NT2/D1 (cell line): ENCODE measurements at regions not wholly inside any gene's neighbourhood (a gene's known extent, or its start where the extent isn't known, plus 50 kb on each side); places are given as distances from the start of the nearest gene placed in this dataset.
"Not testable (repeated sequence)": the region's sequence is repeated elsewhere in the genome, so short reads cannot be mapped to it uniquely, and the experiment has no call there.

Experiments used
- DNase-seq: peaks from one replicate; pipeline ENCODE4 v3.0.0-alpha.2; 2011; ENCODE audit warnings: low read depth, low spot score
- H3K27me3 ChIP-seq: 2 replicates; pipeline ENCODE4 v1.6.0; 2011; ENCODE audit warnings: mild to moderate bottlenecking; ENCODE audit not compliant: insufficient read length, insufficient read depth
- H3K36me3 ChIP-seq: 2 replicates; pipeline ENCODE4 v1.6.1; 2011; ENCODE audit warnings: mild to moderate bottlenecking, low read length, mixed read lengths; ENCODE audit not compliant: insufficient read depth, insufficient read length
- H3K4me1 ChIP-seq: 2 replicates; pipeline ENCODE4 v1.5.1; 2011; ENCODE audit not compliant: insufficient read depth, insufficient read length
- H3K4me3 ChIP-seq: 2 replicates; pipeline ENCODE4 v1.5.1; 2011; ENCODE audit warnings: low read depth; ENCODE audit not compliant: insufficient read length
- H3K9ac ChIP-seq: 2 replicates; pipeline ENCODE4 v1.6.0; 2011; ENCODE audit warnings: low read depth; ENCODE audit not compliant: insufficient read length
- H3K9me3 ChIP-seq: 2 replicates; pipeline ENCODE4 v1.5.1; 2011; ENCODE audit warnings: mild to moderate bottlenecking, low read length; ENCODE audit not compliant: insufficient read depth
- SUZ12 ChIP-seq: IDR thresholded peaks from 2 replicates; pipeline ENCODE4 v1.6.1; 2011; ENCODE audit not compliant: insufficient read length, insufficient read depth; ENCODE audit errors: extremely low read depth
- YY1 ChIP-seq: IDR thresholded peaks from 2 replicates; pipeline ENCODE4 v1.6.1; 2011; ENCODE audit not compliant: insufficient read length, insufficient read depth
- ZNF274 ChIP-seq: IDR thresholded peaks from 2 replicates; pipeline ENCODE4 v1.6.1; 2011; ENCODE audit warnings: mild to moderate bottlenecking, low read depth, low read length

GRCh38 chr16:63672493-63672892, 1449.4 kb downstream of the CDH11 start:
- Histone ChIP-seq H3K4me3 (no peak overlapping the region), H3K9ac (no peak overlapping the region), H3K27me3 (no peaks in the 10 kb centered on the region), H3K4me1 (no peaks in the 10 kb centered on the region), H3K9me3 (no peaks in the 10 kb centered on the region), H3K36me3 (no peaks in the 10 kb centered on the region)
- DNase-seq: no peak
- TF ChIP-seq ZNF274: no peak
- no peak for TF ChIP-seq YY1
- no peak for TF ChIP-seq SUZ12

GRCh38 chr16:63663155-63663554, 1458.7 kb downstream of the CDH11 start:
- no peak overlapping the region for H3K4me3 ChIP-seq
- H3K9ac ChIP-seq: no peak overlapping the region
- H3K4me1 ChIP-seq: no peaks in the 10 kb centered on the region
- H3K27me3 ChIP-seq: no peaks in the 10 kb centered on the region
- DNase-seq: no peak
- H3K9me3 ChIP-seq: no peaks in the 10 kb centered on the region
- TF ChIP-seq SUZ12 (no peak), ZNF274 (no peak), YY1 (no peak)
- no peaks in the 10 kb centered on the region for H3K36me3 ChIP-seq

GRCh38 chr16:63655846-63656245, 1466.0 kb downstream of the CDH11 start:
- DNase-seq: no peak
- no peak for TF ChIP-seq YY1
- TF ChIP-seq SUZ12: no peak
- TF ChIP-seq ZNF274: no peak
- Histone ChIP-seq H3K4me1 (no peaks in the 10 kb centered on the region), H3K36me3 (no peaks in the 10 kb centered on the region), H3K9ac (no peak overlapping the region), H3K27me3 (no peaks in the 10 kb centered on the region), H3K9me3 (no peaks in the 10 kb centered on the region), H3K4me3 (no peak overlapping the region)

- TF ChIP-seq ZNF274 (no peak), SUZ12 (no peak), YY1 (no peak)
- Histone ChIP-seq H3K36me3 (no peaks in the 10 kb centered on the region), H3K4me1 (no peaks in the 10 kb centered on the region), H3K4me3 (no peak overlapping the region), H3K27me3 (no peaks in the 10 kb centered on the region), H3K9me3 (no peaks in the 10 kb centered on the region), H3K9ac (no peak overlapping the region)
- no peak for DNase-seq
Observed at GRCh38 chr16:63653044-63653839, 1468.6 kb downstream of the CDH11 start.

GRCh38 chr16:63652091-63652490, 1469.8 kb downstream of the CDH11 start:
- TF ChIP-seq SUZ12 (no peak), ZNF274 (no peak), YY1 (no peak)
- H3K4me1 ChIP-seq: no peaks in the 10 kb centered on the region
- H3K27me3 ChIP-seq: no peaks in the 10 kb centered on the region
- H3K36me3 ChIP-seq: no peaks in the 10 kb centered on the region
- DNase-seq: peak; percentile 18
- H3K9me3 ChIP-seq: no peaks in the 10 kb centered on the region
- no peak overlapping the region for H3K4me3 ChIP-seq
- H3K9ac ChIP-seq: no peak overlapping the region

- H3K9ac ChIP-seq: no peak overlapping the region
- no peak for TF ChIP-seq YY1
- no peak for TF ChIP-seq SUZ12
- TF ChIP-seq ZNF274: no peak
- no peak for DNase-seq
- no peaks in the 10 kb centered on the region for H3K4me1 ChIP-seq
- H3K36me3 ChIP-seq: no peaks in the 10 kb centered on the region
- no peaks in the 10 kb centered on the region for H3K27me3 ChIP-seq
- H3K4me3 ChIP-seq: no peak overlapping the region
- H3K9me3 ChIP-seq: no peaks in the 10 kb centered on the region
Observed at GRCh38 chr16:63650550-63650949, 1471.3 kb downstream of the CDH11 start.

- not testable (repeated sequence) for H3K27me3 ChIP-seq, H3K4me1 ChIP-seq, H3K9me3 ChIP-seq, H3K4me3 ChIP-seq, H3K36me3 ChIP-seq, H3K9ac ChIP-seq, DNase-seq
Observed at GRCh38 chr16:63633706-63634445, 1488.0 kb downstream of the CDH11 start.
